ENCODE measurements at regions not wholly inside any gene's neighbourhood (a gene's known extent, or its start where the extent isn't known, plus 50 kb on each side); places are given as distances from the start of the nearest gene placed in this dataset.
A peak's percentile ranks its signal among the peaks of the same experiment; 100 is the strongest.

- no peak for DNase-seq
Measured at GRCh38 chr1:86296305-86297205, 99.6 kb downstream of the ODF2L start.

GRCh38 chr1:86289746-86290145, 106.4 kb downstream of the ODF2L start:
- no peak for DNase-seq

GRCh38 chr1:86289161-86289560, 107.0 kb downstream of the ODF2L start:
- no peak for DNase-seq

- DNase-seq, result no peak
Measured at GRCh38 chr1:86288586-86289147, 107.5 kb downstream of the ODF2L start.

DNA sequence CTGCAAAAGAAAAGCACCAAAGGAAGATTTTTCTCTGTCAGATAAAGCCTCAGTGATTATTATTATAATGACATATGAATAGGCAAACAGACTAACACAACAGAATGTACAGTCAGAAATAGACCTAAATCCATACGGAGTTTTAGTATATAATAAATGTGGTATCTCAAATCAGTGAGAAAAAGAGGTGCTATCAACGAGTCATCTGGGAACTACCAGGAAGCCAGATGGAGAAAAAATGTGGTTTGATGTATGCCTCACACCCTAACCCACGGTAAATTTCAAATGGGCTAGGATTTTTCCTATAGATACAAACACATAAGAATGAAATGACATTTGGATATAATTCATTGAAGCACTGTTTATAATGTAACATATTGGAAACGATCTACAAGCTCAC, 110.3 kb downstream of the ODF2L start:
- DNase-seq, result no peak

DNA sequence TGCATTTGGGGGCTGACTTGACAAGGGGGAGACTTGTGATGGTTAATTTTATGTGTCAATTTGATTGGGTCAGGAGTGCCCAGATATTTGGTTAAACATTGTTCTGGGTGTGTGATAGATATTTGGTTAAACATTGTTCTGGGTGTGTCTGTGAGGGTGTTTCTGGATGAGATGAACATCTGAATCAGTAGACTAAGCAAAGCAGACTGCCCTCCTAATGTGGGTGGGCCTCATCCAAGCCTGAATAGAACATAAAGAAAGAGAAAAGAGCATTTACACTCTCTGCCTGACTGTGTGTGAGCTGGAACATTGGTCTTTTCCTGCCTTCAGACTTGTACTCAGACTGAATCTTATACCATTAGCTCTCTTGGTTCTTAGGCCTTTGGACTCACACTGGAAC, 113.5 kb downstream of the ODF2L start:
- DNase-seq, result no peak

DNA sequence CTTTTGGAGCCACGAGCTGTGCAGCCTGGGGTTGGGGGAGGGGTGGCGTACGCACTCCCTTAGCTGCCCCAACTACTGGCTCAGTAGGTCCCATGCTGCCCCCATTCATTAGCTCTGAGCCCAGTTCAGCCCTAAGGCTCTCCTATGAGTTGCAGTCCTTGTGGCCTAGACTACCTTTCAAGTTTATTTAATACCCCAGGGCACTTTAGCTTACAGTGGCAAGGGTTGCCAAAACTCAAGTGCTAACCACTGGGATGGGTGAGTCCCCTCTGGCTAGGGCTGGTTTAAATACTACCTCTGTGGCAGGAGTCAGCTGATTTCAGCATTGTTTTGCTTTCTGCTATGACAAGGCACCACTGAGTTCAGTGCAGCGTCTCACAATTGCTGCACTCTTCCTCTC, 118.2 kb downstream of the ODF2L start:
- DNase-seq, result peak in 1 of 2 experiments; percentile 35

- no peak for DNase-seq
Measured at GRCh38 chr1:86273066-86273465, 116.5 kb upstream of the COL24A1 start.

DNA sequence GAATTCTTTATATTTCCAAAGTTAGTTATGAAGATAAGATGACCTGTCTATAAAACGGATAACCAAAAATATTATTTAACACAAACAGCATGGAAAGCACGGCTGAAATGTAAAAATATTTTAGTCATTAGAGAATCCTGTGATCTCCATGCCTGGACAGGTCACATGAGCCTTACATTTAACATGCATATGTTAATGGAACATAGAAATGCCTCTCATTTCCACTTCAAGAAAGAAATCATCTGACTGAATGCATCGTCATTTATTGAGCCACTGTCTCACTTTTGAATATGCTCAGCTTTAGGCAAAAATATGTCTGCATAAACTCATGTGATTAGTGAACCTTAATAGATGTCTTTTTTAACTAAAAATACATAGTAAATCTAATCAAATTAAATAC, 115.5 kb upstream of the COL24A1 start:
- no peak for DNase-seq

DNA sequence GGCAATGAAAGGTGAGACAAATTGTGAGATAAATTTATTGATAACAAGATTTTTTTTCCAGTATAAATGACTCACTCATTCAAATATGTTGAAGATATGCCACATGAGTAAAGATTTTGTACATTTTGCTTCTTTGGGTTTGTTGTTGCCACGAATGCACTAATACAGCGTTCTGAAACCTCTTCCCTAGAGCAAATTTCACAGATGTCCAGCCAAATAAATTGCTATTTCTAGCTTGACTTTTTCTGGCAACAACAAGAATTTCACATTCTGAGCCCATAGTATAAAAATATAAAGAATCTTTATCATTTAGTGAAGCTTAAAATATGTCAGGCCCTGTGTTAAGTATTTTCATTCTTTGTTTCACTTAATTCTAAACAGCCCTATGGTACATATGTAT, 114.5 kb upstream of the COL24A1 start:
- DNase-seq, result no peak

- DNase-seq, result no peak
Measured at GRCh38 chr1:86263101-86263500, 106.5 kb upstream of the COL24A1 start.

GRCh38 chr1:86260476-86260875, 103.9 kb upstream of the COL24A1 start:
- DNase-seq, result no peak

- DNase-seq, result no peak
Measured at GRCh38 chr1:86259390-86259789, 102.8 kb upstream of the COL24A1 start.

GRCh38 chr1:86258101-86258500, 101.5 kb upstream of the COL24A1 start:
- no peak for DNase-seq

- DNase-seq, result no peak
Measured at GRCh38 chr1:86247597-86248279, 91.2 kb upstream of the COL24A1 start.

DNA sequence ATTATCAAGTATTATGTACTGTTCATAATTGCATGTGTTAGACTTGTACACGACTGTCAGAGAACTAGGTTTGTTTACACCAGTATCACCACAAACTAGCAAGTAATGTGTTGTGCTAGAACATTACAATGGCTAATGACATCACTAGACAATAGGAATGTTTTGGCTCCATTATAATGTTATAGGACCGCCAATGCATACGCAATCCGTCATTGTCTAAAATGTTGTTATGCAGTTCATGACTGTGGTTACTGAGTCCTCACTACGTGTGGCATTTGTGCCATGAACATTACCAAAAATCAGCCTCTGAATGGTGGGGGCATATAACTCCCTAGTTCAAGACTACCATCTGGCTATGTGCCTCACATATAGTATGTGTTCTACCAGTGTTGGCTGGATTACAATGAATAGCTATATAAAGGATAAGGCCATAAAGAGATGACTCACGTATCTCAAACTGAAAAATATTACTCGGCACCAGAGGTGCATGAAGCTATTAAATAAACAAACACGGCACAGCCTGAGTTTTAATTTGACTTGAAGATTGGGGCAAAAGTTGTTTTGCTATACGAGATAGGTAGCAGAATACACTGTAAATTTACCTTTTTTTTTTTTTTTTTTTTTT, 89.1 kb upstream of the COL24A1 start:
- no peak for DNase-seq

GRCh38 chr1:86239894-86240293, 83.3 kb upstream of the COL24A1 start:
- DNase-seq, result no peak

- DNase-seq, result no peak
Measured at GRCh38 chr1:86239490-86239889, 82.9 kb upstream of the COL24A1 start.

GRCh38 chr1:86238226-86238625, 81.7 kb upstream of the COL24A1 start:
- DNase-seq, result no peak

DNA sequence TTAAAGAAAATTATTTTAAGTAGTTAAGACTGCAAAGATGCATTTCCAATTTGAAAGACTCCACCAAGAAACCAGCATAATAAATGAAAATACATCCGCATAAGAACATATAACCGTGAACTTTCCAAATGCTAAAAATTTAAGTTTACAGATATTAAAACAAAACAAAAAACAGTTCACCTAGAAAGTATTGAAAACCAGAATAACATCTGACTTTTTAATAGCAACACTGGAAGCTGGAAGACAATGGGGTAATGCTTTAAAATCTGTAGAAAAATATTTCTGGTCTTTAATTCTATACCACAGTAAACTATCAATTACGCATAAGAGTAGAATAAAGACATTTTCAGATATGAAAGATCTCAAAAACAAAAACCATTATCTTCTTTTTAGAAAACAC, 79.3 kb upstream of the COL24A1 start:
- DNase-seq, result no peak

GRCh38 chr1:86233403-86233802, 76.8 kb upstream of the COL24A1 start:
- DNase-seq, result no peak

- no peak for DNase-seq
Measured at GRCh38 chr1:86231076-86231475, 74.5 kb upstream of the COL24A1 start.

GRCh38 chr1:86229405-86229975, 72.9 kb upstream of the COL24A1 start:
- no peak for DNase-seq

All from NCI-H2081 (cell line).